ENCODE measurements at regions not wholly inside any gene's neighbourhood (a gene's known extent, or its start where the extent isn't known, plus 50 kb on each side); places are given as distances from the start of the nearest gene placed in this dataset.

GRCh38 chr2:177038787-177039484 lies 173.7 kb upstream of the HNRNPA3 start (continued):
- TF ChIP-seq ZNF223 (tag by site-specific recombination; IDR thresholded peaks at IDR 0.05): no peak
- no peak for TF ChIP-seq CTCF (tag by site-specific recombination; IDR thresholded peaks at IDR 0.05)
- no peak for TF ChIP-seq SETDB1 (IDR thresholded peaks at IDR 0.05; ENCODE audit: insufficient read length, low read length)
- TF ChIP-seq ZNF660 (tag by site-specific recombination; IDR thresholded peaks at IDR 0.05): no peak
- TF ChIP-seq TRIM28 (IDR thresholded peaks at IDR 0.05; ENCODE audit: borderline replicate concordance, low read length): peak; percentile 48; the same call in 1 of the 2 replicates
- peak; percentile 99 for TF ChIP-seq HOXD13 (CRISPR knock-in tag; IDR thresholded peaks at IDR 0.05; ENCODE audit: borderline replicate concordance)
- peak; percentile 99 for TF ChIP-seq ZNF843 (tag by site-specific recombination; IDR thresholded peaks at IDR 0.05)
- TF ChIP-seq SP2 (tag by site-specific recombination; IDR thresholded peaks at IDR 0.05): 0 out of 2 replicates have a peak, but pooled peaks have one; percentile 7
- no peak for TF ChIP-seq ZNF701 (tag by site-specific recombination; IDR thresholded peaks at IDR 0.05)
- TF ChIP-seq WT1 (tag by site-specific recombination; IDR thresholded peaks at IDR 0.05): peak; percentile 98
- TF ChIP-seq ZNF518A (tag by site-specific recombination; conservative IDR thresholded peaks at IDR 0.05; ENCODE audit: low read depth): no peak
- peak; percentile 70 for TF ChIP-seq ZBTB8A (tag by site-specific recombination; IDR thresholded peaks at IDR 0.05)
- 0 out of 2 replicates have a peak, but pooled peaks have one; percentile 39 for TF ChIP-seq ZNF76 (tag by site-specific recombination; IDR thresholded peaks at IDR 0.05; ENCODE audit: borderline replicate concordance, low read depth)
- peak; percentile 87; the same call in 1 of the 2 replicates for TF ChIP-seq TSHZ1 (tag by site-specific recombination; IDR thresholded peaks at IDR 0.05; ENCODE audit: borderline replicate concordance)
- TF ChIP-seq ZNF768 (tag by site-specific recombination; IDR thresholded peaks at IDR 0.05): no peak
- TF ChIP-seq ZNF549 (tag by site-specific recombination; IDR thresholded peaks at IDR 0.05): no peak
- TF ChIP-seq ZNF830 (tag by site-specific recombination; IDR thresholded peaks at IDR 0.05; ENCODE audit: low read depth): no peak
- TF ChIP-seq ZNF677 (tag by site-specific recombination; IDR thresholded peaks at IDR 0.05): no peak
- TF ChIP-seq KLF10 (tag by site-specific recombination; IDR thresholded peaks at IDR 0.05): peak; percentile 79
- no peak for TF ChIP-seq ZNF792 (tag by site-specific recombination; IDR thresholded peaks at IDR 0.05)
- TF ChIP-seq AEBP2 (tag by site-specific recombination; IDR thresholded peaks at IDR 0.05; ENCODE audit: borderline replicate concordance): 0 out of 2 replicates have a peak, but pooled peaks have one; percentile 23
- TF ChIP-seq ZBTB26 (tag by site-specific recombination; optimal IDR thresholded peaks at IDR 0.05): no peak
